SK-N-DZ (cell line): ENCODE measurements at regions not wholly inside any gene's neighbourhood (a gene's known extent, or its start where the extent isn't known, plus 50 kb on each side); places are given as distances from the start of the nearest gene placed in this dataset.

Experiments used
- DNase-seq: peaks from one replicate; pipeline ENCODE4 v3.0.0-alpha.2; 2015; ENCODE audit warnings: low spot score

- DNase-seq = no peak
Measured at GRCh38 chr16:86771506-86772460, 193.4 kb downstream of the FOXL1 start.

DNA sequence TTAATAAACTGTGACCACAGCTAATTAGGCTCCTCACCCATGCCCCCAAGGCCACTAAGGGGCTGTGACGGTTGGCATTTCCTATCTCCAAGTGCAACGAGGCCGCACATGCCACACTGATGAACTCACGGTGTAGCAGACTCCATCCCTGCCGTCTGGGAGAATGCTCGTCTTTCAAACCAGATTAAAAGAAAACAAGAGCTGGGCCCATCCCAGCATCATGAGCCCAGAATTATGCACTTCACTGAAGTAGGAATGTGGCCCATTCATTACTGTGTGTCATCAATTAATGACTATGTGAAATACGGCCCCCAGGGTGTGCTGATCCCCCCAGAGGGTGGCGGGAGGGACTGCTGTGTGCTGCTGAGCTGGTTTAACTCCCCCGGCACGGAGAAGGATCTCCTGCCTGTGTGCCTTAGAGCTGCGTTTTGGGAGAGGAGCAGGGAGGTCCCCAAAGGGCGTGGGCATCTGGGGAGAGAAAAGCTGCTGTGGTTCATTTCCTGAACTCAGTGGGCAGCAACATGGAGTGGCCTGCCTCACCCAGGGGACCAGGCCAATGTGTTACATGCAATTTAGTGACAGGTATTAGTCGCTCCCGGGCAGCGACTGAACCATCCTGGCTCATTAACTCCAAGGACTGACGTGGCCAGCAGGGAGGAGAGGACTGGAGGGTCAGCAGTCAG, 194.5 kb downstream of the FOXL1 start:
- no peak for DNase-seq

DNA sequence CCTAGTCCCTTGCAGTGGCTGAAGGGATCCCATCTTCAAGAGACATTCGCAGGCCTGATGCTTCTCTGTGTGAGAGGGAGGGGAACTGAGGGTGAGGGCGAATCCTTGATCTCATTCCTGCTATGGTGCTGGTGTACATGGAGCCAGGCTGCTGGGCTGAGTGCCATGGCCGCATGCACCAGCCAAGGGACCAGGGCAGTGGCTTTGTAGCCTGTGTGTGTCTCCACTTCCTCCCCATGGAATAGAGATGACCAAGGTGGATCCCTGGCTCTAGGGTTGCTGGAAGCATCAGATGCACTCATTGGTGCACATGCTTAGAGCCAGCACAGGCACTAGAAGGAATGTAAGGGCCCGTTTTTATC, 195.0 kb downstream of the FOXL1 start:
- no peak for DNase-seq

GRCh38 chr16:86774931-86775330, 196.6 kb downstream of the FOXL1 start:
- no peak for DNase-seq

GRCh38 chr16:86775511-86775921, 197.2 kb downstream of the FOXL1 start:
- DNase-seq = no peak

- DNase-seq = no peak
Measured at GRCh38 chr16:86777381-86777946, 199.1 kb downstream of the FOXL1 start.

- DNase-seq = no peak
Measured at GRCh38 chr16:86778108-86778745, 199.9 kb downstream of the FOXL1 start.

DNA sequence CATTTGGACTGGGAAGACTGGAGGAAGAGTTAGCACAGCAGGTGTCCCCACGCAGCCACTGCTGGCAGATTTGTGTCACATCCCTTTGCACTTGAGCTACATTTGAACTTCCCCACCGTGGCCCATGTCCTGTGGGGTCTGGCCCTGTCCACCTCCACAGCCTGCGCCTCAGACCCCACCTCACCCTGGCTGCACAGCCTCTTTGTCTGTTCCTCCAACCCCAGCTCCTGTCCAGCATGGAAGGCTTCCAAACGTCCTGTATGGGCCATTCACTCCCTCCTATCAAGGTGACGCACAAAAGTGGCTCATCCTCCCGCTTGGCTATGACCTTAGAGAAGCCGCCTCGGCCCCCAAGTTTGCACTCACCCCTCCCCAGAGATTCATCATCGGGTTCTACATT, 200.6 kb downstream of the FOXL1 start:
- no peak for DNase-seq

DNA sequence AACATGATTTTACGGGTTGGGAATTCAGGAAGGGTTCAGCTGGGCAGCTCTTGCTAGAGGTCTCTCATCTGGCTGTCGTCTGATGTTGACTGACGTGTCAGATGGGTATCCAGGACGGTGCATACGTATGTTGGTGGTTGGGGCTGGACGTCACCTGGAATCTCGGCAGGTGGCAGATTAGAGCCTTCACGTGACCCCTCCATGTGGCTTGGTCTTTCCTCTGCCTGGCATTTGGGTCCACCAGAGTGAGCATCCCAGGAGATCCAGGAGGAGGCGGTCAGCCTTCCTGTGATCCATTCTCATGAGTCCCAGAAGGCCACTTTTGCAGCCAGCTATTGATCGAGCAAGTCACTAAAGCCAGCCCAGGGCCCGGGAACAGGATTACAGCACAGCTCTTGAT, 202.7 kb downstream of the FOXL1 start:
- DNase-seq = no peak

DNA sequence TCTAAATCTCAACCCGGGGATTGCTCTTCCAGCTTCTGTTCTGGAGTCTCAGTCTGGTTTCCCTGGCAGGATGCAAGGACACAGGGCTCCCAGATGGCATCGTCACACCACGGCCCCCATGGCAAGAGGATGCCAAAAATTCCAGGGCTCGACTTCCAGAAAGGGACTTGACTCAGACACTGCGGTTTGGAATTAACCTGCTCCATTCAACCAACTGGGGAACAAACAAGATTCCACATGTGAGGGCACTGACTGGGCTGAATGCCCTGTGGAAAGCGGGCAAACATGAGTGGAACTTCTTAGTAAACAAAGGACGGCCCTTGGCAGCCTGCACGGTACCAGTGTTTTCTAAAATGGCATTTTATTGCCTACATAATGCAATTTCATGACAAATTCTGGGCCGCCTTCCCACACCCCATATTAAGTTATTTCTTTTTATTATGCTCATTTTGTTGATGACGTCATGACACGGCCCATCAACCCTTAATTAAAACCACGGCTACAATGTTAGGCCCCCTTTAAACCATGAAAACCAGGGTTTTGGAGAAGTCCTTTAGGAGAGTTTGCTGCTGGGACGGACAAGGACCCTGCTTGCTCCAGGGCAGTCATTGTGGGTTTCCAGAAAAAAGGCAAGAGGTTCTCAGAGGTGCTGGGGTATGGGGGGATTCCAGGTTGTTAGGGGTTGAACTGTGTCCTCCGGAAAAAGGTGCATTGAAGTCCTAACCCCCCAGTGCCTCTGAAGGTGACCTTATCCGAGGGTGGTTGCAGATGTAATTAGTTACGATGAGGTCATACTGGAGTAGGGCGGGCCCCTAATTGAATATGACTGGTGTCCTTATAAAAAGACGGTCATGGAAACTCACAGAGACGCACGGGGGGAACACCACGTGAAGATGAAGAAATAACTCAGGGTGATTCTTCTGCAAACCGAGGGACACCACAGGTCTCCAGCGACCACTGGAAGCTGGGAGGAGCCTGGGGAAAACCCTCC, 205.6 kb downstream of the FOXL1 start:
- DNase-seq = no peak

GRCh38 chr16:86786338-86786737, 208.0 kb downstream of the FOXL1 start:
- DNase-seq = no peak

DNA sequence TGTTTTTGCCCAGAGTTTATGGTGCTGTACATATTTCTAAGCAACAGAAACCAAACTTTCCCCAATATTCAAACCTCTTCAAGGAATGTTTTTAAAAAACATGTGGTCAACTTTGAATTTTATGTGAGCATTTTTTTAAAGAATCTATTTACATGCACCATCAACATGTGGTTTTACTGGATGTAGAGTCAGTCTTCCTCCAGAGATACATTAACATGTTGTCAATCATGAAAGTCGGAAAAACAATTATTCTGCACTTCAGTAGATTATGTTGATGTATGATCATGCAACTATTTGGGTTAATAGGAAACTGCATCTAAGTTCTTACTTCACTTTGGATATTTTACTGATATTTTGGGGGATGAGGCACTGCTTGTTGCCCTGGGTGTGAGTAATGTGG, 208.6 kb downstream of the FOXL1 start:
- no peak for DNase-seq

DNA sequence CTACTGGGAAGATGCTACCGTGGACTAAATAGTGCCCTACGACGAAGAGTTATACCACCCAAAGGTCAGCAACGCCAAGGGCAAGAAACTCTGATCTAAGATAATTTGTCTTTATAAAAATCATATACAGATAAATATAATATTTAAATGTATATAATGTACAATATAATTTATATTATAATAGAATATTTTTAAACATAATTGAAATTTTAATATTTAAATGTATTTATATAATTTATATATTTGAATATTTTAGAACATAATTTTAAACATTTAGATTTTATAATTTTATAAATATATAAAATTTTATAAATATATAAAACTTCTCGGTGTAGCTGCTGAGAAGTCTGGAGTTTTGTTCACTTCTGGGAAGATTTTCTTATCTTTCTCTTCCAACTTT, 209.2 kb downstream of the FOXL1 start:
- DNase-seq = no peak

DNA sequence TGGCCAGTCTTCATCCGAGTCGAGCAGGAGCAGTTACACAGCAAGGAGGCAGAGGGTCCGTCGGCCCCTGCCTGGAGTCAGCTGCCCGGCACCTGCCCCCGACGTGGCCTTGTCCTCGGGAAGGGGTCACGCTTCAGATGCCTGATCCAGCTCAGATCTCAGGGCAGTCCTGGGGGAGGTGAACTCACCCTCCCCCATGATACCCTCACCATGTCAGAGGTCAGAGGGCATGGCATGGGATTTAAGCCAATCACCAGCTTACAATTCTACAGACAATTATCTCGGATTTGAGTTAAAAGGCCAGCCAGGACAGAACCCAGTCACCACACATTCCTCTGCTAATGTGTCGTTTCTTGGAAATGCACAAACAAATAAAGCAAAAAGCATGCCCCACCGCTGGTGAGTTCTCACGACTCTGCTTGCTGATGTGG, 211.3 kb downstream of the FOXL1 start:
- no peak for DNase-seq

- DNase-seq = no peak
Measured at GRCh38 chr16:86791287-86792035, 213.1 kb downstream of the FOXL1 start.

DNA sequence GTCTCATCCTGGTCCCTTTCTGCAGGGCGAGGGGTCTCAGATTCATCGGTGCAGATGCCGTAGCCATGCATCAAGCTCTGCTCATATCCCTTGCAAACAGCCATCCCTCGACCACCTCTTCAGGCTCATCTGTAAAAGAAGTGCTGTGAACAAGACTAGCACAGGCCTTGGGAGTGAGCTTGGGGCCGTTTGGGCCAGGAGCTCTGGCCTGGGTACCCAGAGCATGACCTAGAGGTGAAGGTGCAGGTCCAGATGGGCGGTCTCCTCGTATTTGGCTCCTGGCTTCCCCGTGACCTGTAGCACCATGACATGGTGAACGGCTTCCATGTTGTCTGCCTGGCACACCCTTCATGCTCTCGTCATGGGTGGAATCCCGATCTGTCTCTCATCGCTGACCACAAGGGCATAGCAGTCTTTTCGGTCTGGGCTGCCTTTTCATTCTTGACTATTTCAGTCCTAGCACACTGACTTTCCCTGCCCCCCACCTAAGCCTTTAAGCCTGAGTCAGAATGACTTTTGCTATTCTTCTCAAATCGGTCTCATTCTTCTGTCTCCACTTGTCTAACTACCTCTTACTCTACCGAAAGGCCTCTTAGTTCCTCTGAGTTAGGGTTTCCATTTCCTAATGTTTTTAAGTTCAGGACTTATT, 216.0 kb downstream of the FOXL1 start:
- no peak for DNase-seq

DNA sequence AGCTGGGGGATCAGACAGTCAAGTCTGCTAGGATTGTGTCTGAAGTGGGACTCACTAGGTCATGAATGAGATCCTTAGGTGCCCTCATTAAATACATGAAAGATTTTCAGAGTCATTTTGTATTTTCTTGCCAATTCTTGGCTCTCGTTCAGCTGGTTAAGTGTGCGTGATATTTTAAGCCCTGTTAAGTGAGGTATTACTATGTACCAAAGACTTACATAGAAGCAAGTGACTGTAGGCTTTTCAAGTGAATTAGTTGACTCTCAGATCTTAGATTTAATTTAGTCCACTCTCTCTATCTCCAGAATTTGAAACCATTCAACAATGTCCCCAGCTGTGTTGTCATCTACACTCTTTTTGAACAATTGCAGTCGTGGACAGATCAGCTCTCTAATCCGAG, 219.4 kb downstream of the FOXL1 start:
- DNase-seq = no peak

DNA sequence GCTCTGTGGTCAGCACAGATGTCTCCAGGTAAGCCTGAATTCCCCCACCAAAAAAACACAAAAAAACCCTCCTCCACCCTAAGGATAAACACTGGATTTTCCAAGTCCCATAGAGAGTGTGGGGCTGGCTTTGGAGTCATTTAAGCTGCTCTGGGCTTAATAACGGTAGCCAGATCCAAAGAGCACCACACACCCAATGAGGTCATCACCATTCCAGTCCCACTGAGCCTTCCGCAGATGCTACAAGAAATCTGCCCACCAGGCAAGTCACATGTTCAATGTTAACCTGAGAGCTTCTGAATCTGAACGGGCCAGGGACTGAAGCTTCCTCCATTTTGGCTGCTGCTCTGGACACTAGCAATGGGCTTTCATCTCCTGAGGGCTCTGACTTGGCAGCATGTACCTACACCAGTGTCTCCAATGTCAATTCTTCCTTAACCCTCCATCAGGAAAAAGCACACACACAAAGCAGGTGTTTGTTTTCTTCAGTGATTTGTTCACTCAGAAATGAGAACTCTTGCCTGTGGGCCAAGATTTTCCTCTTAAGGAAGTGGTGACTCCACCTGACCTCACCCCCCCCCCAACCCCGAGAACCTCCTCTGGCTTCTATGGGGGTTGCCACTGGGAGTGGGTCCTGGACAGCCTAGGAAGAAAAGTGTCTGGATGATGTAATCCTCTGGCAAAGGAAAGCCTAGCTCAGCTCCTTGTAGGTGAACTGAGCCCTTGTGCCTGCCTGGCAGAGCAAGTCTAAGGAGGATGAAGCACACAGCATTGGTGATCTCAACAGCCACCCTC, 220.1 kb downstream of the FOXL1 start:
- DNase-seq = no peak

- no peak for DNase-seq
Measured at GRCh38 chr16:86799367-86799766, 221.0 kb downstream of the FOXL1 start.
